ENCODE measurements at regions not wholly inside any gene's neighbourhood (a gene's known extent, or its start where the extent isn't known, plus 50 kb on each side); places are given as distances from the start of the nearest gene placed in this dataset.

GRCh38 chr4:180426938-180427337, 1816.3 kb upstream of the TENM3 start:
- TF ChIP-seq EZH2 (IDR thresholded peaks at IDR 0.05; ENCODE audit: borderline replicate concordance, low read depth, low read length, severe bottlenecking), result no peak
- TF ChIP-seq, protein P1, sequence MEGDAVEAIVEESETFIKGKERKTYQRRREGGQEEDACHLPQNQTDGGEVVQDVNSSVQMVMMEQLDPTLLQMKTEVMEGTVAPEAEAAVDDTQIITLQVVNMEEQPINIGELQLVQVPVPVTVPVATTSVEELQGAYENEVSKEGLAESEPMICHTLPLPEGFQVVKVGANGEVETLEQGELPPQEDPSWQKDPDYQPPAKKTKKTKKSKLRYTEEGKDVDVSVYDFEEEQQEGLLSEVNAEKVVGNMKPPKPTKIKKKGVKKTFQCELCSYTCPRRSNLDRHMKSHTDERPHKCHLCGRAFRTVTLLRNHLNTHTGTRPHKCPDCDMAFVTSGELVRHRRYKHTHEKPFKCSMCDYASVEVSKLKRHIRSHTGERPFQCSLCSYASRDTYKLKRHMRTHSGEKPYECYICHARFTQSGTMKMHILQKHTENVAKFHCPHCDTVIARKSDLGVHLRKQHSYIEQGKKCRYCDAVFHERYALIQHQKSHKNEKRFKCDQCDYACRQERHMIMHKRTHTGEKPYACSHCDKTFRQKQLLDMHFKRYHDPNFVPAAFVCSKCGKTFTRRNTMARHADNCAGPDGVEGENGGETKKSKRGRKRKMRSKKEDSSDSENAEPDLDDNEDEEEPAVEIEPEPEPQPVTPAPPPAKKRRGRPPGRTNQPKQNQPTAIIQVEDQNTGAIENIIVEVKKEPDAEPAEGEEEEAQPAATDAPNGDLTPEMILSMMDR (IDR thresholded peaks at IDR 0.05; ENCODE audit: borderline replicate concordance, extremely low read depth, low read length, poor library complexity, severe bottlenecking), result no peak
